SIG-M5 treated with dmso at 0.1 percent for 504 hours (cell line): ENCODE measurements at regions not wholly inside any gene's neighbourhood (a gene's known extent, or its start where the extent isn't known, plus 50 kb on each side); places are given as distances from the start of the nearest gene placed in this dataset.

Experiments
- DNase-seq: peaks from one replicate; lab custom pipeline; 2025; ENCODE audit not compliant: unreplicated experiment; lab: John Stamatoyannopoulos, UW

- DNase-seq = no peak
Measured at GRCh38 chr10:31720546-31720945, 208.1 kb downstream of the ARHGAP12 start.

DNA sequence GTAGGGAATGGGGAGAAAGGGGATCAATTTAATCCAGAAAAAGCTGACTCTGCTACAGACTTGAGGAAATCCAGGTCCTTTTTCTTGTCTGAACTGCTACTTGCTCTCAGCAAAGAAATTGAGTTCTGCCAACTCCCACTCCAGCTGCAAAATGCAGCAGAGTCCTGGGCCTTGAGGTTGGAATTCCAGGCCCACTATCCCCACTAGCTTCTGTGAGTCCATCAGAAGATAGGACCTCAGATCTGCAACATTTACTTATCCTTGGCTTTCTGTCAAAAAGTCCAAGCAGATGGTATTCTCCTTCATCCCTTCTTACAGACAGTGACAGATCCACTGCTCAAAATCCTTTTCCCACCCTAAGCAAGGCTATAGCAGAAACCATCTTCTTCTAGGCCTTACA is 219.2 kb downstream of the ARHGAP12 start:
- no peak for DNase-seq

GRCh38 chr10:31709028-31709427 is 219.6 kb downstream of the ARHGAP12 start:
- DNase-seq = no peak

- no peak for DNase-seq
Measured at GRCh38 chr10:31708474-31708873, 220.2 kb downstream of the ARHGAP12 start.

GRCh38 chr10:31708046-31708445 is 220.6 kb downstream of the ARHGAP12 start:
- DNase-seq = no peak

- DNase-seq = peak; percentile 81
Measured at GRCh38 chr10:31707093-31708039, 221.3 kb downstream of the ARHGAP12 start.

DNA sequence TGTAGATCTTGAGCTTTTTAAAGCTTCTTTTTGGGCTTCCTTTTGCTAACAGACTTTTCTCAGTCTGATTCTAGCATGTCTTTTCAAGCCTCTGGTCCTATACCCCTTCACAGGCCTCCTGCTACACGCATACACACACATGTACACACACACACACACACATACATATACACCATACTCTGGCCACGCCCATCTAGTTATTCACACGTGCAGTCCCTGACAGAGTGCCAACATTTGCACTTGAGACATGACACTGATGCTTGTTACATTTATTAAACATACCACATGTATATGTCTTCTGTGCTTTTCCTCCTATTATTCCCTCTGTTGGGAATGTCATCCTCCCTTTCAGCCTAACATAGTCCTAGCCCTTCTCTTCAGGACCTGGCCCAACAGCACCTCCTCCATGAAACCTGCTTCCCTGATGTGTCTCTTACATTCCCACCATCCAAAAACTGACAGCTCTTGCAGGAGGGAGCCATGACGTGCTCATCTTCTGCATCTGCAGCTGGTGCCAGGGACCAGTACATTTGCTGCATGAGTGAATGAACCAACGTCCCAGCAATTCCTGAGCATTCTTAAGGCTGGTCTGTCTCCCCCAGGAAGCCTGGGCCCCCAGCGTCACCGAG is 222.1 kb downstream of the ARHGAP12 start:
- no peak for DNase-seq

- no peak for DNase-seq
Measured at GRCh38 chr10:31705136-31705535, 223.5 kb downstream of the ARHGAP12 start.

DNA sequence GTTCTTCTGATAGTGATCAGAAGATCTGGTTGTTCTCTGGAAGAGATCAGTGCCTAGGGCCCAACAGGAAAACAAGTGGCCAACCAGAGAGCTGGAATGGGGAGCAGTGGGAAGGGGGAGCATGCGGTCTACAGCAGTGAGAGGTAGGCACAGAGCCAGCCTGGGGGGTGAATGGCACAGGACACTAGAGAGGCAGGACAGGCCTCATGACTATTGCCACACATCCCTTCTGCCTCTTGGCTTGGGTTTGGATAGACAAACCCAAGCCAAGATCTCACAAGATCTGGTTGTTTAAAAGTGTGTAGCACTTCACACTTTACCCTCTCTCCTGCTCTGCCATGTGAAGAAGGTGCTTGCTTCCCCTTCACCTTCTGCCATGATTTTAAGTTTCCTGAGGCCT is 224.4 kb downstream of the ARHGAP12 start:
- DNase-seq = no peak

GRCh38 chr10:31702954-31703353 is 225.7 kb downstream of the ARHGAP12 start:
- DNase-seq = no peak

GRCh38 chr10:31702005-31702404 is 226.6 kb downstream of the ARHGAP12 start:
- DNase-seq = no peak

DNA sequence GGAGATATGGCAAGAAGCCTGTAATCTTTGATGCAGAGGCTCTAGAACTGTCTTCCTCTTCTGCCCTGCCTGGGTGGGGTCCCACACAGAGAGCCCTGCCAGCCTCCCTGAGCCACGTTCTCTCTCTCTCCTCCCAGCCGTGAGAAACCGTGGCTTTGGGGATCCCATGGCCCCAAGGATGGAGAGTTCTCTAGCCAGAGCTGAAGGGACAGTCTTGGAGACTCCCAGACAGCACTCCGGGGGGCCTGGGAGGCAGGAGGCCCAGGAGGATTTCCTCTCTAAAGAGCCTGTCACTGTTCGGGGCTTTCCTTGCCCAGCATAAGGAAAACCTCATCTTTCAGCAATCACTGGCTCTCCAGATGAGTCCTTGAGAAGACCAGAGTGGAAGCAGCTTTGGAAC is 227.1 kb downstream of the ARHGAP12 start:
- DNase-seq = no peak

DNA sequence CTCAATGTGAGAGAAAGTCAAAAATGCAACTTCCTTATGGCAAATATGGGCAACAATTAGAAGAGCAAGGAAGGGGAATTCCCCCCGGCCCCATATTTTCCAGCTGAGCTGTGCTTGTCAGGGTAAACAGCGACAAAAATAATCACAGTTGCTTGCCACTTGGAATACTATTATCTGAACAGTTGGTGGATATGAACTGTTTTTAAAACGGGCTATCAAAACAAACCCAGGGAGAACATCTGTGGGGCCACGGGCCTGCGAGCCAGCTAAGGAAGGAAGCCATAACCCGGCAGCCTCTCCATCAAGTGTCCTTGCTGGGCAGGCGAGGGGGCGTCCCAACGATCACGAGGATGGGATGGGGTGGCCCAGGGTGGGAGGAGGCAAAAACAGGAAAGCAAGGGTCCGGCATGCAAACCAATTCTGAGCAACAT is 228.4 kb downstream of the ARHGAP12 start:
- no peak for DNase-seq

GRCh38 chr10:31698181-31698830 is 230.3 kb downstream of the ARHGAP12 start:
- DNase-seq = no peak

DNA sequence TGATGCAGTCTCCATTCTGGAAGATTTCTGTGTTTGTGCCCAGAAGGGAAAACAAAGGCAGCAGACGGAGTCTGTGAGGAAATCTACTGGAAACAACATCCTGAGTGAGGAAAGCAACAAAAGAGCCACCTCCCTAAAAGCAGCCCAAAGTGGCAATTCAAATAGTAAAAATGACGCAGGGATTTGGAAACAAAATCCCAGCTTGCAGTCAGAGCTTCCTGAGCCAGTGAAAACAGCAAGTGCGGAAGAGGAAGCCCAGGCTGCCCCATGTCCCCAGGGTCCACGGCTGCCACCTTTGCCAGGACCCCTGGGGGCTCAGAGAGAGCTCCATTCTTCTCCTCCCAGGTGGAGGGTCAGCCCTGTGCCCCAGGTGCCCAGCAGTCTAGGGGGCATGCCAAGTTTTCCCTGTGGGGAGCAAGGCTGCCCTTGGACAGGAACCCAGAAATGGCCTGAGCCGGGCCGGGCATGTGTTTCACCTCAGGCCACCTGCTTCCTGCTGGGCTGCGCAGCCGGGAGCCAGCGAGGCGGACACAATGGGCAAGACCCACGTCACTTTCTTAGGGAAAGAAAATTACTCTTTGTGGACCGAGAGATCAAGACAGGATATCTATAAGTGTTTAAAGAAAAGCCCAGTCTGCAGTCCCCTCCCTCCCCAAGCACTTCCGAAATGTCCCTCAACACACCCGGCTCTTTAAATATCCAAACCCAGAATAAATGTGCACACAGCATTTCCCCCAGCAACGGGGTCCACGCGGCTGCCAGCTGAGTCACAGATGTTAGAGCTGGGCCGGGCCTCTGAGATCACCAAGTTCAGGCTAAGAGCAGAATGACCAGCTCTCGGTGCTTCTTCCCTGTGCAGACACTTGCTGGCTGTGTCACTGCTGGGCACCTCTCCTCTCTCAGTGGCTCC is 231.1 kb downstream of the ARHGAP12 start:
- DNase-seq = no peak

DNA sequence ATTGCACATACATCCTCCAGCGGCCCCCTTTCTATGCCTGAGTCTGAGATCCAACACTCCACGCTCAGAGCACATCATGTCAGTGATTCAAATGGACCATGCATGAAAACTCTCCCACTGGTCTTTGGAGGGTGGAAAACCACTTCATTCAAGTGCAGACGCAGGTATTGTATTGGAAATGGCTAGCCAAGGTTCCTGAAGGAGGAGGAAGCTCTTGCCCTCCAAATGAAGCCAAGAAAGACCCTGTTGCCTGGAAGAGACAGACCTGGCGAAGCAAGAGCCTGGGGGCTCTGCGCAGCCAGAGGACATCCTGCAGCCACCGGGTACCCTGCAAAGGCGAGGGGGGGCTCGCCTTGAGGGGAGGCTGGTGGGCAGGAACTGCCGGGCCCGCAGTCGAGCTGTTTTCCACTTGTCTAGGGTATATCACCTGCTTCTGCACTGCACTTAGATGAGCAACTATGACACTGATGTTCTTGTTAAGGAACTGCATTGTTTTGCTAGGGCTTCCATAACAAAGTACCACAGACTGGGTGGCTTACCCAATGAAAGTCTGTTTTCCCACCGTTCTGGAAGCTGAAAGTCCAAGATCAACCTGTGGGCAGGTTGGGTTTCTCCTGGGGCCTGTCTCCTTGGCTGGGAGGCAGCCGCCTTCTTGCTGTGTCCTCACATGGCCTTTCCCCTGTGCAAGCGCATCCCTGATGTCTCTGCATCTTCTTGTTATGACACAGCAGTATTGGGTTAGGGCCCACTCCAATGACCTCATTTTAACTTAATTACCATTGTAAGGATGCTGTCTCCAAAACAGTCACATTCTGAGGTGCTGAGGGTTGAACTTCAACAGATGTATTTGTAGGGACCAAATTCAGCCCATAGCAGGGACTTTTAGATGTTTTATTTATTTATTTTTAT is 233.4 kb downstream of the ARHGAP12 start:
- no peak for DNase-seq

DNA sequence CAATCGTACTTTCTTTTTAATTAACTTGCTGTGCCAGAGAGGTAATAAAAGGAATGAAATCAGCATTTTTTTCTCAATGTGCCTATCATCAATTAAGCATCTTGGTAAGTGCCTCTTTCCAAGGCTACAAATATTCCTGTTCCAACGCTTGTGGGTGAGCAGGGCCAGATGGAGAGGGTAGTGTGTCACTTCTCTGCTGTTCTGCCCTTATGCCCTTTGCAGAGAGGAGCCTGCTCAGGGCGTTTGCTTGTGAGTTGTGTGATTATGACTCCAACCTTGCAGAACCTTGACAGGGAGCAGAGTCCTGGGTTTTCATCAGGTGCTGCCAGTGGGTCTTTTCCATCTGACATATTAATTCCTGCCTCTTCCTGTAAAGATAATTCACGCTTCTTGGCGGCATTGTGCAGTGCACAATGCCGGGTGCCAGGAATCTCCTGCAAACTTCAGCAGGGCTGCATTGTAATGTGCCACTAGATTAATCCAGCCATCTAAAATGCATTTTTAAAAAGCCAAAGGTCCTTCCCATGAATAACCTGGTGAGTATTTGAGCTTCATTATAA is 234.4 kb downstream of the ARHGAP12 start:
- DNase-seq = no peak

- no peak for DNase-seq
Measured at GRCh38 chr10:31693491-31693890, 235.1 kb downstream of the ARHGAP12 start.

- DNase-seq = no peak
Measured at GRCh38 chr10:31689233-31689632, 239.4 kb downstream of the ARHGAP12 start.
